ENCODE measurements at regions not wholly inside any gene's neighbourhood (a gene's known extent, or its start where the extent isn't known, plus 50 kb on each side); places are given as distances from the start of the nearest gene placed in this dataset.

DNA sequence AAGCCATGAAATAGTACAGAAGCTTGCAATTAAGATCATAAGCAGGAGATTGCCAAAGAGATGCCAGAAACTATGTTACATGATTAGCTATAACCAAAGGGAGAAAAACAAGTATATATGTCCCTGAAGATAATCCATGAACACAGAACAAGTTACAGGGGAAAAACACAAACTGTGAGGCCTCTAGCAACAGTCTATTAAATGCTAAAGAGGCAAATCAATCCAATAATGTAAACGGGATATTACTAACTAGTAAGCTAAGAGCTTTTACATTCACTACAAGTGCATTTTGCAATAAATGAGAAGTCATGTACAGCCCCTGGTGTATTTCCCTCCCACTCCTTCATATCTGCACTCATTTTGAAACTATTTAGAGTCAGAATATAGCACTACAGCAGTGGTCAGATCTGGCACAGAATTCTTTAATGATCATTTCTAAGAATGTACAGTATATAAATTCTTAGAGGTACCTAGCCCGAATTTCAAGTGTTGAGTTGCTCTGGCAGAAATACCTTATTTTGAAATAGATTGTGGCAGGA, 449.8 kb upstream of the SMIM31 start:
- H3K27ac ChIP-seq = no peak overlapping the region
- H3K4me1 ChIP-seq = no peaks in the 10 kb centered on the region
- no peaks in the 10 kb centered on the region for H3K27me3 ChIP-seq
- DNase-seq = peak in 2 of 4 donors; percentile 29 to 32
- no peak for ATAC-seq
- no peaks in the 10 kb centered on the region for H3K36me3 ChIP-seq
- no peaks in the 10 kb centered on the region for H3K9me3 ChIP-seq
- no peak overlapping the region for H3K4me3 ChIP-seq
- TF ChIP-seq, protein P1, sequence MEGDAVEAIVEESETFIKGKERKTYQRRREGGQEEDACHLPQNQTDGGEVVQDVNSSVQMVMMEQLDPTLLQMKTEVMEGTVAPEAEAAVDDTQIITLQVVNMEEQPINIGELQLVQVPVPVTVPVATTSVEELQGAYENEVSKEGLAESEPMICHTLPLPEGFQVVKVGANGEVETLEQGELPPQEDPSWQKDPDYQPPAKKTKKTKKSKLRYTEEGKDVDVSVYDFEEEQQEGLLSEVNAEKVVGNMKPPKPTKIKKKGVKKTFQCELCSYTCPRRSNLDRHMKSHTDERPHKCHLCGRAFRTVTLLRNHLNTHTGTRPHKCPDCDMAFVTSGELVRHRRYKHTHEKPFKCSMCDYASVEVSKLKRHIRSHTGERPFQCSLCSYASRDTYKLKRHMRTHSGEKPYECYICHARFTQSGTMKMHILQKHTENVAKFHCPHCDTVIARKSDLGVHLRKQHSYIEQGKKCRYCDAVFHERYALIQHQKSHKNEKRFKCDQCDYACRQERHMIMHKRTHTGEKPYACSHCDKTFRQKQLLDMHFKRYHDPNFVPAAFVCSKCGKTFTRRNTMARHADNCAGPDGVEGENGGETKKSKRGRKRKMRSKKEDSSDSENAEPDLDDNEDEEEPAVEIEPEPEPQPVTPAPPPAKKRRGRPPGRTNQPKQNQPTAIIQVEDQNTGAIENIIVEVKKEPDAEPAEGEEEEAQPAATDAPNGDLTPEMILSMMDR (IDR thresholded peaks at IDR 0.05) = no peak
- intact Hi-C loops (cut with DNase I) = no loop called here

DNA sequence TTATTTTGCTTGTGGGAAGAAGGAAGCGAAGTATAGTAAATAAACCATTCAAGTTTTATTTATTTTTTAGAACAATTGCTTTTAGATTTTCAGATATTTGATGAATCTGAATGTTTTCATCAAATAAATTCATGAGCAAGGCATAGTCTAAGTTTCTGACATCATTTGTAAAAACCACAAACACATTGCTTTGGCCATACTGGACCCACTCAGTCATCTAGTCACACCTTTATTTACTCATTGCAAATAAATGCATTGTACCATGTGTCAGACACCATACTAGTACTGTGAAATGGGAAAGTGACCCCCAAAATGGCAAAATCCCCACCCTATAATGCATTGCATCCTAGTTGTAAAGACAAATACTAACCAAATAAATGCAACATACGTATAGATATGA, 449.1 kb upstream of the SMIM31 start:
- no peak overlapping the region for H3K27ac ChIP-seq
- intact Hi-C loops (cut with DNase I) = no loop called here
- TF ChIP-seq, protein P1 (IDR thresholded peaks at IDR 0.05) = no peak
- H3K9me3 ChIP-seq = no peaks in the 10 kb centered on the region
- no peaks in the 10 kb centered on the region for H3K36me3 ChIP-seq
- H3K4me1 ChIP-seq = no peaks in the 10 kb centered on the region
- H3K4me3 ChIP-seq = no peak overlapping the region
- H3K27me3 ChIP-seq = no peaks in the 10 kb centered on the region
- ATAC-seq (no peak), DNase-seq (no peak)

DNA sequence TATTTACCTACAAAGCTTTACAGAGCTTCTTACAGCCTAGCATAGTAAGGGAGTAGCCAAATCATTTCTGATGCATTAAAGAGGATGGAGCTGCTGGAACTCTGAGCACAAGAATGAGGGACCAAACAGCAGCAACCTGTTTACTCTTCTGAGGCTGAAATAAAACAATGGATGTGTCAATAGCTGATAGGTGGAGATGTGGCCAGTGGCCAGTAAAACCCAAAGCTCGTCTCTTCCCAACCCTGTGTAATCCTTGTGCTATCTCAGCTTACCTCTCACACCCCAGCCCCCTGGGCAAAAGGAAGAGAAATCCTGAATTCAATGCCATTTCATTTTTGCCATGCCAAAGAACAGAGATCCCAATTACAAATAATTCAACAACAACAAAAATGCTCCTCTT, 446.7 kb upstream of the SMIM31 start:
- H3K4me1 ChIP-seq = no peaks in the 10 kb centered on the region
- H3K36me3 ChIP-seq = no peaks in the 10 kb centered on the region
- intact Hi-C loops (cut with DNase I) = no loop called here
- no peak overlapping the region for H3K4me3 ChIP-seq
- no peak overlapping the region for H3K27ac ChIP-seq
- no peak for ATAC-seq
- TF ChIP-seq, protein P1 (IDR thresholded peaks at IDR 0.05) = no peak
- no peaks in the 10 kb centered on the region for H3K27me3 ChIP-seq
- no peak for DNase-seq
- no peaks in the 10 kb centered on the region for H3K9me3 ChIP-seq

DNA sequence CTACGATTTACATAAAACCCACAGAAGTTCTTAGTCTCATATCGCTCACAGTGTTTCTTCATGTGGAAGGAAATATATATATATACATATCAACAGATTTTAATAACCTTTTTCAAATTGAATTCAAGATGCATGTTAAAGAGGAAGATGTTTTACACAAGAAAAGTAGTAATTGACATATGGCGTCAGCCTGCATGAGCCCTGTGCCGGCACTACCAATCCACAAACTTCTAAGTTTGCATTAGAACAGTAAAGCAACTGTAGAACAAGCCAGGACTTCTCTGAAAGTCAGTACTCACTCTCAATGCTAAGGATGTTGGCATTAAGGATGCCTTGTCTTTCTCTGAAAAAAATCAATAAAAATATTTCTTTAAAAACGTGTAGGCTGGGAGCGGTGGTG, 441.3 kb upstream of the SMIM31 start:
- Histone ChIP-seq H3K36me3 (no peaks in the 10 kb centered on the region), H3K4me1 (no peaks in the 10 kb centered on the region), H3K4me3 (no peak overlapping the region), H3K27ac (no peak overlapping the region), H3K9me3 (no peaks in the 10 kb centered on the region), H3K27me3 (no peaks in the 10 kb centered on the region)
- DNase-seq (no peak), ATAC-seq (no peak)
- TF ChIP-seq, protein P1 (IDR thresholded peaks at IDR 0.05) = no peak
- intact Hi-C loops (cut with DNase I) = no loop called here

DNA sequence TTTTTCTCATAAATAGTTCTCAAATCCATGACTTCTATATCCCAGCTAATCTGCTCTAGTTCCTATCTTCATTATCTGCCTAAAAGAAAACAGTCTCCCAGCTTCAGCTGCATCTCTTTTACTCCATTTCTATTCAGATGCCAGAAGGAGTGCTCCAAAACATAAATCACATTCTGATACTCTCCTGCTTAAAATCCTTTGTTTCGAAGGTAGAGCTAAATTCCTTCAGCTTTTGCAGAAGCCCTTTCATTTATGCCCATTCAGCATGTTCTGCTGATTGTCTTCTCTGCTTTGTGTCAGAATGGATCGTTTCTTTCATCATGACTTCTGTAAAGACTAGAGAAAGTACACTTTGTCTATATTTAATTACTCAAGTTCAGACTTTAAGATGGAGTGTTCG, 440.1 kb upstream of the SMIM31 start:
- TF ChIP-seq, protein P1 (IDR thresholded peaks at IDR 0.05) = no peak
- H3K27ac ChIP-seq = no peak overlapping the region
- H3K9me3 ChIP-seq = no peaks in the 10 kb centered on the region
- no peaks in the 10 kb centered on the region for H3K27me3 ChIP-seq
- no peaks in the 10 kb centered on the region for H3K4me1 ChIP-seq
- H3K4me3 ChIP-seq = no peak overlapping the region
- ATAC-seq (no peak), DNase-seq (no peak)
- no peaks in the 10 kb centered on the region for H3K36me3 ChIP-seq
- intact Hi-C loops (cut with DNase I) = no loop called here

Data from left lung (tissue), 4 donors.